Fibroblast of skin of right biceps (primary cell): ENCODE measurements at regions not wholly inside any gene's neighbourhood (a gene's known extent, or its start where the extent isn't known, plus 50 kb on each side); places are given as distances from the start of the nearest gene placed in this dataset.

ENCODE experiments used
- DNase-seq: peaks from one replicate; pipeline ENCODE4 v3.0.0-alpha.2; 2013

DNA sequence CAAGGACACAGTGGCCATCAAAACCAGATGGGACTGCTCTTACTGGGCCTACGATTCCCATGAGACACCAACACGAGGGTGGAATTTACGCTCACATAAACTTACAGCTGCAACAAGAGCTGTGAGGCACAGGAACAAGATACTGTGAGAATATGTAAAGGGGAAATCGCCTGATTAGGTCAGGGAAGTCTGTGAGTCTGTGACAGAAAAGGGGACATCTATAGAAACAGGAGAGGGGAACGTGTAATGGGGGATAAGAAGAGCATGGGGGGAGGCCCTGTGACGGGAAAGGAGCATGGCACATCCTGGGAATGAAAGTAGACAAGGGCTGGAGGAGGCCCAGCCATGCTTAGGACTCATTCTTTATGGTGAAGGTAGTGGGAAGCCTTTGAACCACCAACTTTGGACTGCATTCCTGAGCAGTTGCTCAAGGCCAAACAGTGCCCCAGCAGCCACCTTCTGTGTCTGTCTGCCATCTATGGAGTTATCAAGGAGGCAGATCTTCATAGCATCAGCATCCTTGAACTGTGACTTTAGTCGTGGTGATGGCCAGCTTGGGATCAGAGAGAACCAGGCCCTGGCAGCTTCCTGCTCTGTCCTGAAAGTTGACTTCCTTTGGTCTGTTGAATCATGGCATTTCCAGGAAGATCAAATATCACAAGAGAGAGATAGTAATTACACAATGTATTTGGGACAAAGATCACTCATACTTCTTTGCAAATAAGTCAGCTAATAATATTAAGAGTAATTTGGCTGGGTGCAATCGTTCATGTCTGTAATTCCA is 87.9 kb upstream of the FAM169A start:
- peak; percentile 73 for DNase-seq

DNA sequence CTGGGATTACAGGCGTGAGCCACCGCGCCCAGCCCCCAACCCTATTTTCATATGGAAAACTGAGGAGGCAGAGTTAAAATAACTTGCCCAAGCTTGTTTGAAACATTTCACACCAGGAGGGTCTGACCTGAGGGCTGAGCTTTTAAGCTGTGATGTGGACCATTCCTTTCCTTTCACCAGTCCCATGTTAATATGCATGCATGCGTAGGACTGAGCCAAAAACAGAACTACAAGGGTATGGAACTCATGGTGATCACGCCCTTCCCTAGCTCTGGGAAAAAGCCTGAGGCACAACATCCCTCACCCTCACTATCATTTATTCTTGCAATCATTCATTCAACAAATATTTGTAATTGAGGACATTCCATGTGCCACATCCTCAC is 87.4 kb upstream of the FAM169A start:
- DNase-seq = no peak

GRCh38 chr5:74952406-74952805 is 86.2 kb upstream of the FAM169A start:
- no peak for DNase-seq

DNA sequence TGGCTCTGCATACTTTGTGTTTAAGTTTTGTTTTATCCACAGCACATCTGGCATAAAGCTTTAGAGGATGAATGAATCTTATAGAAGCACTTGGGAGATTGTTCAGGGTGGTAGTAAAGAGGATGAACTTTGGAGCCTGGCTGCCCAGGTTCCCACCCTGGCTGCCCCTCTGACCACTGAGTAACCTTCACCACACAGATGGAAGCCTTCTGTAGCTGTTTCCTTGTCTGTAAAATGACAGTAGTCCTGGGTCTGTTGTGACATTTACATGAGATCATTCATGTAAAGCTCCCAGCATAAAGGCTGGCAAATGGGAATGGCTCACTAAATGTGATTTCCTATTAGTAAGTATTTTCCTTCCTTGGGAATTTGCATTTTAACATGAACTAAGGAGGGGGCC is 85.7 kb upstream of the FAM169A start:
- no peak for DNase-seq

- DNase-seq = peak; percentile 4
These were observed 84.8 kb upstream of the FAM169A start for GRCh38 chr5:74950836-74951515.

- DNase-seq = peak; percentile 79
These were observed 83.8 kb upstream of the FAM169A start for GRCh38 chr5:74949976-74950375.

GRCh38 chr5:74948031-74948546 is 81.9 kb upstream of the FAM169A start:
- DNase-seq = peak; percentile 16

DNA sequence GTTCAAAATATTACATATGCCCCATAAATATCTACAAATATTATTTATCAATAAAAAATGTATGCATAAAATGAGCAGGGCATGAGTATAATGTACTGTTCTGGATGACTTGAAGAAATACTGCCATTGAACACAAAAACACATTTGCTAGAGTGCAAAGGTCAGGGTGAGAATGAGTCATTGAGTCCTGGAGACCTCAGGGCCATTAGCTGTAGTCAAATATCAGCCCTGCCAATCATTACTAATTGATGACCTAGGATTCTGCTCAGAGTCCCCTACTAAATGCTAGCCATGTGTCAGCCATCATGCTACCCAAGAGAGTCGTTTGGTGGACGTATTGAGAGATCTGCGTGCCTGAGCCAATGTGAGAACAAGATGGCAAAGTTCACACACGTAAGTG is 80.3 kb upstream of the FAM169A start:
- no peak for DNase-seq

DNA sequence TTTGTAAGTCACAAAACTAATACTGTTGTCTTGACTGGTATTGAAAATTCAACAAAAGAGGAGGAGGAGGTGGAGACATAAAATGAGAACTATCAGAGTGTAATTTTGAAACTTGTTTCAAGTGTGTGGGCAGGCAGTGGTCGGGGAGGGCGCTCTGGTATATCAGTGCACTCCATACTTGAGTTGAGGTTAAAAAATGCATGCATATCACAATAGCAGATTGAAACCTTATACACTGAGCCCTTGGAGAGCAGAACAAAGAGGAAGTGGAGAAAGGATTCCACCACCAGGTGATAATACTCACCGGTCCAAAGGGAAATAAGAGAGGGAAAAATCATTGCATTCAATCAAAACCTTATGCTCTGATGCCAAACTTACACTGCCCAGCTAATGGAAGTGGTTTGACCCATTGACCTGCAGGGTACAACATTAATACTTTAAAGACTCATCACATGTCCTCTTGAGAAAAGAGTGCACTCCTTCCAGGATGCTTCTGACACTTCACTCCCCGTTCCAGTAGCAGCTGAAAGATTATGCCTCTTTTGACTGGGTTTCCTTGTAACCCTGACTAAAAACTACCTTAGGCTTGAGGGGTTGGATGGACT is 79.5 kb upstream of the FAM169A start:
- no peak for DNase-seq

DNA sequence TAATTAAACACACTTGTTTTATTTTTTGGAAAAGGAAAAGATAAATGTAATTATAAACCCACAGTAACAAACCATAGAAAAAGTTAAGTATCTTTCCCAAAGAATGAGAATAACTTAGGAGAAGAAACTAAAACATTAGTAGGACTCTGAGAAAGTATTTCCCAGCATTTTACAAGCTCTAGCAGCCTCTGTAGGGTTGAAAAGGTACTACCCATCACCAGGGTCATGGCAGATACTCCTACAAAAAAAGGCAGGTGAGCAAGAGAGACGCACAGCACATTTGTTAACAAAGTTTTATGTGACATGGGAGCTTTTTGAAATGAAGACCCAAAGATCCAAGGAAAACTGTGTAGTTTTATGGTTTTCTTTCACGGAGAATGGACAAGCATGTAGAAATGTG is 77.7 kb upstream of the FAM169A start:
- no peak for DNase-seq

GRCh38 chr5:74942622-74943286 is 76.6 kb upstream of the FAM169A start:
- no peak for DNase-seq

DNA sequence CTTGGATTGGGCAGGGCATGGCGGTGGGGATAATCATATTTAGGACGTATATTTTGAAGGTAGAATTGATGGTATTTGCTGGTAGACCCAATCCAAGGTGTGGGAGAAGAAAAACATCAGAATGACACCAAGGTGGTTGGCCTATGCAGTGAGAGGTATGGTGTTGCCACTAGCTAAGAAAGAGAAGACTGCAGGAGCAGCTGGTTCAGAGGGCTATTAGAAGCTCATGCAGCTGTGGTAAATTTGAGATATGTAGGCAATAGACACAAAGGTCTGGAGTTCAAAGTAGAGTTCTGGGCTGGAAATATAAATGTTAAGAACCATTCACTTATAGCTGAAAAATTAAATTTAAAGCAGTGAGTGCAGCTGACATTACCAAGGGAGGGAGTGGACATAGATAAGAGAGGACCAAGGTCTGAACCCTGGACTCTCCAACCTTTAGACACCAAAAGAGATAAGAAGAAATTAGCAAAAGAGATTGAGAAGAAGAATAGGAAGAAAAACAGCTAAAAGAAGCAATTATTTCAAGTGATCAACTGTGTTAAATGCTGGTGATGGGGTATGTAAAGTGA is 74.7 kb upstream of the FAM169A start:
- no peak for DNase-seq

- DNase-seq = peak; percentile 56
These were observed 72.2 kb upstream of the FAM169A start for GRCh38 chr5:74938250-74938933.

- DNase-seq = no peak
These were observed 69.5 kb upstream of the FAM169A start for GRCh38 chr5:74935752-74936091.

GRCh38 chr5:74934949-74935751 is 69.0 kb upstream of the FAM169A start:
- peak; percentile 70 for DNase-seq

DNA sequence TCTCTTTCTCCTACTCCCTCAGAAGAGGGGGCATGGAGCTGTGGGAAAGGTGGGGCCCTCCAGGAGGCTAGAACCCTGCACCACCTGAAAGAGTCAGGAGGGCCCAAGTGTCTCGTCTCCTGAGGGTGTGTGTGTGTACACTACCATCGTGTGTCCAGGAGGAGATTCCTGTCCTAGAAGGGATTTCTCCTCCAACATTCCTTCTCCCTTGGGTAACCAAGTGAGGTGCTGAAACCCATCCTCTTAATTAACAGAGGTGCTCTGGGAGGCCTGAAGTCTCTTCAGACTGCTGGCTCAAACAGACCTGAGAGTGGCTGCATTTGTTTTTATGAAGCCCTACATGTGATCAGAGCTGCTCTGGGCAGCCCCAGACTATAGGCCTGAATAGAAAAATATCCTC is 61.1 kb upstream of the FAM169A start:
- no peak for DNase-seq

DNA sequence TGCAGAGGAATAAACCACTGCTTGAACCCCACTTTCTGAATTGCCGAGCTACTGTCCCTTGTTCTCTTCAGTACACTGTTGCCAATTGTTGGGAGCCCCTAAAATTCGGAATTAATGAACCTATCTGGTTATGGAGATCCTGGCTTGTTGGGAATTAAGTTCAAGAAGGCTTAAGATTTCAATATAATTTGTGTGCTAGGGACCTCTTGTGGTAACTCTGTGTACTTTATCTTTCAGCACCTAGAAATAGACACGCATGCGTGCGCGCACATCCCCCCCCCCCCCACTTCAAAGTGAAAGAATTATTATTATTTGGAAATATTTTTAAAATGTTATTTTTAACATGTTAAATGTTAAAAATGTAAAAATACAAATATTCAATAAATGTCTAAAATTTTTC is 53.3 kb upstream of the FAM169A start:
- DNase-seq = peak; percentile 57

GRCh38 chr5:74919041-74919440 is 52.9 kb upstream of the FAM169A start:
- DNase-seq = no peak

- no peak for DNase-seq
These were observed 52.1 kb upstream of the FAM169A start for GRCh38 chr5:74918232-74918669.

DNA sequence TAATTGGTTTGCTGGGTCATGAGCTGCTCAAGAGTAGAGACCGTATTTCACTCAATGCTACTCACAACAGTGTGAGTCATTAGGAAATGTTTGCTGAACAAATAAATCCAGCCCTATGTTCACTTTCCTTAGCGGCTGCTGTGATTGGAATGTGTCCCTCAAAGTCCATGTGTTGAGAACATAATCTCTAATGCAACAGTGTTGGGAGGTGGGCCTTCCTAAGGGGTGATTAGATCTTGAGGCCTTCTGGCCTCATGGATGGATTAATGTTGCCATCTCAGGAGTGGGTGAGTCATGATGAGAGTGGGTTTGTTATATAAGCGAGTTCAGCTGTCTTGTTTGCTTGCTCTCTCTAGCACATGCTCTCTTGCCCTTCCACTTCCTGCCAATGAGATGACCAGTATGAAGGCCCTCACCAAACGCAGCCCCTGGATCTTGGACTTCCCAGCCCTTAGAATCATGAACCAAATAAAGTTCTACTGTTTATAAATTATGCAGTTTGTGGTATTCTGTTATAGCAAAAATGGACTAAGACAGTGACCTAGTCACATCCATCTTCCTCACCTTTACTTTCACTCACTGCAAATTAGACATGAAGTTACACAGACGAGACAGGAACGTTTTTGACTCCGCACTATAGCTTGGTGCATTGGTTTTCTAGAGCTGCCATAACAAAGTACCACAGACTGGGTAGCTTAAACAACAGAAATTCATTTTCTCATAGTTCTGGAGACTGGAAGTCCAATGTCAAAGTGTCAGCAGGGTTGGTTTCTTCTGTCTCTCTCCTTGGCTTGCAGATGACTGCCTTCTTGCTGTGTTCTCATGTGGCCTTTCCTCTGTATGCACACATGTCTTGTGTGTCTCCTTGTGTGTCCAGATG is 50.9 kb upstream of the FAM169A start:
- DNase-seq = peak; percentile 31
